OCI-LY1 (cell line): ENCODE measurements at regions not wholly inside any gene's neighbourhood (a gene's known extent, or its start where the extent isn't known, plus 50 kb on each side); places are given as distances from the start of the nearest gene placed in this dataset.

ENCODE experiments used
- EZH2 ChIP-seq: fragments of 200-600 bp; sonication (generic), shearing (Covaris generic); IDR thresholded peaks from 2 replicates; pipeline ENCODE4 v1.8.0; 2017; ENCODE audit warnings: borderline replicate concordance, mixed run types, mild to moderate bottlenecking, antibody characterized with exemption, low read length, moderate library complexity, mixed read lengths
- TF ChIP-seq, protein P1 (sequence below): fragments of 200-600 bp; sonication (generic), shearing (Covaris generic); IDR thresholded peaks from 2 replicates; pipeline ENCODE4 v1.5.1; 2017; ENCODE audit warnings: mild to moderate bottlenecking, antibody characterized with exemption, low read length, moderate library complexity, mixed read lengths

DNA sequence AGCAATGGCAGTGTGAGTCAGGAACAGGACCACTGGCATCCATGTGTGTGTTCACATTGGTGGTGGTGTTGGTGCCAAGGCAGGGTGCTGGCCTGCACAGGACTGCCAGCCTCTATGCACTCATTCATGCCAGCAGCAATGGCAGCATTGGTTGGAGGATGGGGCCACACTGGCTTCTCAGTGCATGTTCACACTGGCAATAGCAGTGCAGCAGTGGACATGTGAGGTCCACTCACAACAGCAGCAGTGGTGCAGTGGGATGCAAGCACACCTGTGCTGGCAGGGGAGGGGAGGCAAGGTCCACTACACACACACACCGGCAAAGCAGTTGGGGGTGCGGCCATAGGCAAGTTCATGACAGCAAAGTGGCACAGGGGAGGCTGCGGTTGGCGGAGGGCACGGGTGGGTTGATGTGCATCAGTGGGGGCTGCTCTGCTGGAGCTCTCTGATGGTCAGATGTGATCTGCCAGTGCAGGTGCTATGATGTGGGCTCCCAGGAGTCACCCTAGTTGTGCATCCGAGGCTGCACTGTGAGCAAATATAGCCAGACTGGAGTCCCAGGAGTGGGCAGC is 57.8 kb upstream of the TNKS2 start:
- TF ChIP-seq, protein P1, sequence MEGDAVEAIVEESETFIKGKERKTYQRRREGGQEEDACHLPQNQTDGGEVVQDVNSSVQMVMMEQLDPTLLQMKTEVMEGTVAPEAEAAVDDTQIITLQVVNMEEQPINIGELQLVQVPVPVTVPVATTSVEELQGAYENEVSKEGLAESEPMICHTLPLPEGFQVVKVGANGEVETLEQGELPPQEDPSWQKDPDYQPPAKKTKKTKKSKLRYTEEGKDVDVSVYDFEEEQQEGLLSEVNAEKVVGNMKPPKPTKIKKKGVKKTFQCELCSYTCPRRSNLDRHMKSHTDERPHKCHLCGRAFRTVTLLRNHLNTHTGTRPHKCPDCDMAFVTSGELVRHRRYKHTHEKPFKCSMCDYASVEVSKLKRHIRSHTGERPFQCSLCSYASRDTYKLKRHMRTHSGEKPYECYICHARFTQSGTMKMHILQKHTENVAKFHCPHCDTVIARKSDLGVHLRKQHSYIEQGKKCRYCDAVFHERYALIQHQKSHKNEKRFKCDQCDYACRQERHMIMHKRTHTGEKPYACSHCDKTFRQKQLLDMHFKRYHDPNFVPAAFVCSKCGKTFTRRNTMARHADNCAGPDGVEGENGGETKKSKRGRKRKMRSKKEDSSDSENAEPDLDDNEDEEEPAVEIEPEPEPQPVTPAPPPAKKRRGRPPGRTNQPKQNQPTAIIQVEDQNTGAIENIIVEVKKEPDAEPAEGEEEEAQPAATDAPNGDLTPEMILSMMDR: no peak
- no peak for TF ChIP-seq EZH2
